Stimulated activated CD4-positive, alpha-beta T cell treated with anti-CD3 and anti-CD28 coated beads, Interleukin-15, amount 100 ng/mL, for 48 hours (primary cell): ENCODE measurements at regions not wholly inside any gene's neighbourhood (a gene's known extent, or its start where the extent isn't known, plus 50 kb on each side); places are given as distances from the start of the nearest gene placed in this dataset.

Experiments
- DNase-seq, 2 donors: peaks; one replicate each; pipeline ENCODE4 v3.0.0-alpha.2; 2020; ENCODE audit warnings: low read depth in 2 of 2

DNA sequence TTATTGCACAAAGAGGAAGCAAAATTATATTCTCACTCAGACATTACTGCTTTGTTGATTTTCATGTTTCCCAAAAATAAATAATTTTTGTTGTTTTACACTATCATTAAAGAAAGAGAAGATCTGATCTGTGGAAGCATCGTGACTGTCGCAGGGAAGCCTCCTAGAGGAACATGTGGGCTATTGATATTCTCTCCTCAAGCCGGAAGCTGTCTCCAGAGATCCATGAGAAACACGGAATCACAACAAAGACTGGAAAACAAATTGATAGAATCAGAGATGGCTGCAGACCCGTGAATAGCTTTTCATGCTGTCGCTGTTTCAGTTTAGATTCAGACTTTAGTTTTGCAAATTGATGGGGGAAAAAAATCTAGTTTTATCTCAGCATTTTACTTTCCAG is 235.2 kb upstream of the TMPO start:
- DNase-seq, result no peak

DNA sequence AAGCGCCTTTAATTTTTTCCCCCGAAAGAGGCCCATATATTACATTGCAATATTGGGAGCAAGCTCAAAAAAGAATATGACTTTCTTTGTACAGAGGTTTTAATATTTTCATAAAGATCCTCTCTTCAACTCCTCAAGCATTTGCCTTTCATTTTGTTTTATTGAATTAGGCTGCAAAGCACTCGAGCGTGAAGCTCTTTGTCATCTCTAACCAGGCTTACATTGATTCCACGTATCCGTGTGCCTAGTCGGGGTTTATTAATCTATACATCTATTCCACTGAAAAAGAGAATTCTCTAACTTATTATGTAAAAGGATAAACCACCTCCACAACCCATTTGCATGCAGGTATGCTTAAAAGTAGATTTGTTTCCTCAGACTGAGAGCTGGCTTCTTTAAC is 234.8 kb upstream of the TMPO start:
- no peak for DNase-seq

DNA sequence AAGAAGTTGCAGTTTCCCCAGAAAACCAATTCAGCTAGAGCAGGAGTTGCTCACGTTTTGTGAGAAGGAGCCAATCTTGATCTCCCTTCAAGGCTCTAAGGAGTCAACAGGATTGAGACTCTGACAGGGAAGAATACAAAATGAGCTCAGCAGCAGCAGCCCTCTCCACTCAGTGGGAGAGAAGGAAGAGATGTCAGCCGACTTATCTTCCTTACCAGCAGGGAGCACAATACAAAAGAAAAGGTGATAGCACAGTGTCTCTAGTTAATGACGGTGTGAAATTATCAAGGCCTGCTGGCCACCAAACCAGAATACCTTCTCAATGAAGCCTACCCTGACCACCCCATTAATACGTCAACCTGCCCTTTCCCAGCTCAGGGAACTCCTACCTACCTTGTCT is 223.6 kb upstream of the TMPO start:
- DNase-seq, result no peak

DNA sequence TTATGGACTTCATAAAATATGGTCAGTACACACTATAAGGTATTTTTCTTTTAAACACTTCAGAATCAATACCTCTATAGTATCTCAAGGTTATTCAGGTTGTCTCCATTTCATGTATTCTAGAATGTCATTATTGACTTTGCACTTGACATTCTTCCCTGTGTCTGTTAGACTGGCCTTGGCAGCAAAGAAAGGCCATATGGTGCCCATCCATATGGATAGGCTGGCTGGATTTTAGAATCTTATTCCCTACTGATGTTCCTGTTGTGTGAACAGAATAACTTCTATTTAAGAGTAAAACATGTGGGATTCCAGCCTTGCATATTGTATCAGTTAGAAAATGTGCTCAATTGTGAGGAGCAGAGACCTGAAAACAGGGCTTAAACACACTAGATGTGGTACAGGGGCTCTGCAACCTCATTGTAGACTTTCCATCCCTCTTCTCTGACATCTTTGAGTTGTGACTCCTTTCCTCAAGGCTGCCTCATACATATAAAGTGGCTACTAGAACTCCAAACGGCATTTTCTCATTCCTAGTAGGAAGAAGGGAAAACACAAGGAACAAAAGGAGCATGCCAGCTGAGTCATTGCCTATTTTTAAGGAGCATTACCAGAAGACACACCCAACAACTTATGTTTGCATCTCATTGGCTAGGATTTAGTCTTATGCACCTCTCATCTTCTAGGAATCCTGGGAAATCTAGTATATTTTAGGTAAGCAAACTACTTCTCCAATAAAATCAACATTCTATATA is 221.2 kb upstream of the TMPO start:
- no peak for DNase-seq

DNA sequence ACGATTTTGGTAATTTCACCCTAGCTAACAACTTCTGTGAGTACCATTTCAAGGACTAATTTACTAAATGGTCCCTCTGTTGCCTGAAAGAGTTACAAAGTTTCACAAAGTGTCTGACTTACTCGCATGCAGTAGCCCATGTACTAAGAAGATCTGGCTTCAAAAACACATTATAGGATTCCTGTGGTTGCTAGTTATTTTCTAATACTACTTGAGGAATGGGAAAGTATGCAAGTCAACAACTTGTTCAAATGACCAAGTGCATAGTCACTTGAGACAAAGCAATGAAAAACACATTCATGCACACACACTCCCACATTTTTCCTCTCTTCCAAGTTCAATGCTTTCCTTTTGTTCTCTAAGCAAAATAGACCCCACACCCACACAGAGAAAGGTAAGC is 219.7 kb upstream of the TMPO start:
- no peak for DNase-seq

DNA sequence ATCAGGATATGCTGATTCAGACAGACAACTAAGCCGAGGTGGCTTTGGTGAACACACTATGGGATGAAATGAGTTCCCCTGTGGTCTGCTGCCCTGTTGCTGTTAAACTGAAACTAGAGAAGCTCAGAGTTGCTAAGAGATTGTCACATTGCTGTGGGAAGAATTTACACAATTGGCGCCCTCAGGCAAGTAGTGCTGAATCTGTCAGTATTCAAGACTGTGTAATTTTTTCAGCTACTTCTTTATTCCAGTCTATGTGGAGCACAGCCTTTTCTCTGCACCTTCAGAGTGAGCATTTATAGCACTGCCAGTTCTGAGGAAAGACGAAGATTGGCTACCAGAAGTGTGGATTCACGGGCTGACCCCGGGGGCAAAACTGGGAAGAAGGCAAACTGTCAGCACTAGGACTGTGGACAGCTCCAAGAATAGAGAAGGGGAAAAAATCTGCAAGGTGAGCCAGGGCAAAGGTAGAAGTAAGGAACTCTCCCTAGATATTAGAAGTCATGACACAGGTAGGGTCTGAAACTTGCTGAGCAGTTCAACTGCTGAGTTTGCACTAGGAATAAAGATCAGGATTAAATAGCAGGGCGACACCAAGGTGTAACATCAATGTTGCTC is 218.8 kb upstream of the TMPO start:
- DNase-seq, result no peak

DNA sequence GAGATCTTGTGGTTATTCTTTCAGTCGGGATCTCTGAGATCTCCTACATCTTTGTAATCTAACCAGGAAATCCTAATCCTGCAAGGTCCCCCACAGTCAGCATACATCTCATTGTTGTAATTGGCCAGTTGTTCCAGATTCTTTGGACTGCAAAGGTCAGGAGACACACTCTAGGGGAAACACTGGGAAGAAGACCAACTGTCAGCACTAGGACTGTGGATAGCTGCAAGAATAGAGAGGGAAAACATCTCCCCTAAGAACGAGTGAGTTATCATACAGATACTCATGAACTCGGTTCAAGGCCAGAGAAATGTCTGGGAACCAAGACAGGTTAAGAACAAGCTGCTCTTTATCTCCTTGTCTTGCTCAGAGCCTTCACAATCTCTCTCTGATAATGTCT is 217.9 kb upstream of the TMPO start:
- DNase-seq, result no peak

DNA sequence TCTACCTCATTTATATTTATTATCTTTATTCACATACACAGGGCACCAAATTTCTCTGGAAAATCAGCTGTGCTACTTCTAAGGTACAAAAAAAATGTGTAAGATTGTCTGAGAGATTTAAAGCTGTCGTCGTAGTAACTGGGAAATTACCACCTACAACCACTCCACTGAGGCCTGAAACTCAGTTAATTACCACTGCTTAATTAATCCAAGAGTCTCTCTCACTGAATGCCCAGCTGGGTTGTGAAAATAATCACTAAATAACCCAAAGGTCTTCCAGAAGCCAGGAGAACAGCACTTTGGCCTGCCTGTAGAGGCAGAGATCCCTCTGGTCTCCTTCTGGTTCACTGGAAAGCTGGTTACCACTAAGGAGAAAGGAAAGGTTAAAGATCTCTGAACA is 207.2 kb upstream of the TMPO start:
- no peak for DNase-seq

DNA sequence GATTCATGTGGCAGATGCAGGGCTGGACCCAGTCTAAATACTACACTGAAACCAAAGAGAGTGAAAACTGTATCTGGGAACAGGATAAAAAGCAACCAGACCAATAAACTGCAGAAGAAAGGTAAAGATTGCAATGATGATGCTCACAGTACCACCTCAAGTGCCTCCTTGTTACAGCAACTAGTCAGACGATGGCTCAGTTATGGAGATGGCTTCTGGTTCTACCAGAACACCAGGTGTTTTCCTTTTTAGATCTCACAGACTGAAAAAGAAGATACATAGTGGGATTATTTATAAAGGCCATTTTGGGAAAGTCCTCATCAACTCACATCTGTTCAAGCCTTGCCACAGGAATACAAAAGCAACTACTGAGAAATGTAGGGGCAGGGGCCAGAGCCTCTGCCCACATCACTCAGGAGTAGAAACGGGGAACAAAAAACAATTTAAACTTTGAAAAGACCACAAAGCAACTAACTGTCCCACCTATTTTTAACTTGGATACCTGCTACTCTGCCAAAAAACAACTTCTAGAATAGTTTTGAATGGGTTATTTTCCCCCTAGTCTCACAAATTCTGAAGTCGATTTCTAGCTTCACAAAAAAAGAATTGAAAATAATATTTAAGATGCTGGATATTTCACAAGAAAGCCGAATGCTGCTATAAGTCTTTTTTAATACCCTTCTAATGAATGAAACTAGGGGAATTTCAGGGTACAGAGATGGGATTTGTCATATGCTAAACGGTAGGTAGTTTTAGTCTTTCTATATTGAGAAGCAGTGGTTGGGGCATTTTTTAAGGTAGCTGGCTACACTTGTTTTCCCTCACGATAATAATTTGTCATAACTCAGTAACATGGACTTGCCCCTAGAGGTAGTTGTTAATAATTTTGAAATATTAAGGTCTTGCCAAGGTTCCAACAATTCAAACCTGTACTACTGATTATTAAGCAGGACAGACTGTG is 197.2 kb upstream of the TMPO start:
- no peak for DNase-seq

DNA sequence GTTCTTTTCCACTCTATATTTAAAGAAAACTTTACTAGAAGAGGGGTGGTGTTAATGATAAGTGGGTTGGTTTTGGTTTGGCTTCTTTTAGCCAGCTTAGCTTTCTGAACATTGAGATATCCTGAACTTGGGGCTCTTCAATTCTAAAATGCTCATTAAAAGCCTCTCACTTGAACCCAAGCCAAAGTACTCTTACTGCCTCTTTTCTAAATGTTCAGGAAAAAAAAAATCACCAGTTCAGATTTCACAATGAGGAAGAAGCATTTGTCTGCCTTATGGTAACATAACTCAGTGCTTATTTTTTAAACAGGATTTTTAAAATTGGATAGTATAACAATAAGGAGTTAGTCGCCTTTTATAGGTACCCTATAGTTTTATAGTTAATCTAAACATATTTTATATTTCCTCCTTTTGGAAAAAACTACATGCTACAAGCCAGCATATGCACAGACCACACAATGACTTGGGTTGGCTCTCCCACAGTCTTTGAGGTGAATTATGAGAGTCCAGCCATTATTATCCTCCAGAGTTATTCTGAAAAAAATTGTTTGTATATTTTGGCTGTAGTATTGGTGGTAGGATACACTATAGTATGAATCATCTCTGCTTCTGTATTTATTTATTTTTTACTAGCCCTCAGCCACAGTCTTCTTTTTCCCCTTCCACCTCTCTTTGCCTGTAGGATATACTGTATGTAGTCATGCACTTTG is 195.5 kb upstream of the TMPO start:
- no peak for DNase-seq

DNA sequence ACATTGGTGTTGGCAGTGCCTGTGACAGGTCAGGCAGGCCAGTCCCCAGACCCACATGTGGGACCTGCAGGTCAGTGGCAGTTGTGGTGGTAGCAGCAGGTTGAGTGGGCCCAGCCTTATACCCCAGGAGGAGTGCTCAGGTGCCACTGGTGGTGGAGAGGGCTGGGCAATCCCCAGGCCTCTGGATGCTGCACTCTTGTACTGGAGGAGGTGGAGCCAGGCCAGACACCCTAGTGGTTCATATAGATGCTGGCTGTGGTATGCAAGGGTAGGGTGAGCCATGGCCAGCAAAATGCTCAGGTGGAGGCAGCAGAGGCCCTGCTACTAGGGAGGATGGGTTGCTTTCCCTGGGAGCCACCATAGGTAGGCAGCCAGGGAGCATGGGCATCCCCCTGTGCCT is 190.4 kb upstream of the TMPO start:
- DNase-seq, result no peak

DNA sequence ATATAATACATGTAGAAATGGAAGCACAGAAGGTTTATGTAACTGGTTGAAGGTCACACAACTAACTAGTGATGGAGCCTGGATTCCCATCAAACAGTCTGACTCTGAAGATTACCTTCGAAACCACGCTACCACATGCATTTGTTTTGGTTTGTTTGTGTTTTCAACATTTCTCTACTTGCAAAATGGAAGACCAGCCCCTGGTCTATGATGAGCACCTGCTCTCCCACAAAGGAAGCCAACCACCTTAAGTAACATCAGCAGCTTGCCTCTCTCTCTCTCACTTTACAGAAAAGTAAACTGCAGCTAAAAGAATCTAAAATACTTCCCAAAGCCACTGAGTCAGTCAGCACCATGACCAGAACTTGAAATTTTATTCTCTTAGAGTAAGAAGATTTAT is 186.9 kb upstream of the TMPO start:
- DNase-seq, result no peak

DNA sequence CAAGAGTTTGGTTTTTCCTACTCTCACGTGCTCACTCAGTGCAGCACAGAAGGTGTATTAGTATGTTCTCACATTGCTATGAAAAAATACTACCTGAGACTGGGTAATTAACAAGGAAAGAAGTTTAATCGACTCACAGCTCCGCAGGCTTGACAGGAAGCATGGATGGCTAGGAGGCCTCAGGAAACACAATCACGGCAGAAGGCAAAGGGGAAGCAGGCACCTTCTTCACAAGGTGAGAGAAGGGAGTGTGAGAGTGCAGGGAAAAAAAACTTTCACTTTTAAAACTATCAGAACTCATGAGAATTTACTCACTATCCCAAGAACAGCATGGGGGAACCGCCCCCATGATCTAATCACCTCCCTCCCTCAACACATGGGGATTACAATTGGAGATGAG is 185.8 kb upstream of the TMPO start:
- no peak for DNase-seq

DNA sequence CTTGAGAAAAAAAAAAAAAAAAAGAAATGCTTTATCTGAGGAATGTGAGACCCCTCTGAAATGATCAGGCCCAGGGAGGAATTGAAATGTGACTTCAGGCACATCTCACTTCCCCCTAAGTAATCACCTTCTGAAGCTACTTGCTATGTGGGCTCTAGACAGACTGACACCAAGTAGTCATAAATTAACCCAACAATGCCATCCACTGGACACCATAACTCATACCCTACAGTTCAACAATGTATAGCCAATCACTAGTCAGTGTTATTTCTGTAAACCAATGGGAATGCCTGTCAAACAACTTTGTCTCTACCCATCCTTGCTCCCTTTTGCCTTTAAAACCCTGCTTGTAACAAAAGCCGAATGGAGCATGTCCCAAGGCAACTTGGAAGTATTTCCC is 182.7 kb upstream of the TMPO start:
- DNase-seq, result no peak

DNA sequence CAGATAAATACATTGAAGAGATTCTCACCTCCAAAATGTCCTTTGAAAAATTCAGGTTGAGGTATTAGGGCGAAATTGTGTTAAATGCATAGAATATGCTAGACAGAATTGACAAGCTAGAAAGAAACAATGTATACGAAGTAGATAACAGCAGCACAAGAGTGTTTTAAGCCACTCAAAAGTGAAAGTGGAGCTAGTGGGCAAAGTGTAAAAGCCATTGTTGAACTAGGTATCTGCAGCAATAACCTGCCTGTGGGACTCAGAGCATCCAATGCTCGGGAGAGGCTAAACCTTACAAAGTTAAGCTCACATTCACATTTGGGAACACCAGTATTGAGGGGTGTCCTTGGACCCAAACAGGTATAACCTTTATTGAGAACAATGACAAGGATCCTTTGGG is 180.6 kb upstream of the TMPO start:
- no peak for DNase-seq

DNA sequence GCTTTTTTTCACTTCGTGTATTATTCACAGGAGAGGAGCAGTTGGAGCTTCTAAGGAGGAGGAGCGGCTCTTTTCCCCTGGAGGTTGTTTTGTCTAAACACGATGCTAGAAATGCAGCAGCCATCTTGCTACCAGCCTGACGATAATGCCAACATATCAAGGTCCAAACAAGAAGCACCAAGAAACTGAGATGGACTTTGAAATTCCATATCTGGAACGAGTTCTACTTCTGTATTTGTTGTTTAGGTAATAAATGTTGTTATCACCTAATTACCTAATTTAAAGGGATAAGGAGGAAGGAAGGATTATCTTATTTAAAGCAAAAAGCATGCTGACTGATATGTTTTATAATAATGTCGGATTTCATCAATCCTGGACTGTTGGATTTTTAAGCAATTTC is 174.4 kb upstream of the TMPO start:
- DNase-seq, result no peak

DNA sequence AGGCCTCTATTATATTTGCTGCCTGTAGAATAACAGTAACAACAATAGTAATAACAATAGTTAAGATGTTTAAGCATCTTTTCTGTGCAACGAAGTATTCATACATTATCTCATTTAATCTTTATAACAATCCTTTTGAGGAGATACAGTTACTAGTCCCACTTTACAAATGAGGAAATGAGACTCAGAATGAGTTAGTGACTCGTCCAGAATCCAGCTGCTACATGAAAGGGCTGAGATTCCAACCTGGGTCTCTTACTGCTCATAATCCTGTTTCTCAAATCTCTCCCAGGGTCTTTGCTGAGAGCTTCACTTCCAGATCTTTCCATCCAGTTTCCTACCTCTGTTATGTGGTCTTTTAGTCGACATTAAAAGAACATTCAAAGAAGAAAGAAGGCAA is 173.7 kb upstream of the TMPO start:
- no peak for DNase-seq

DNA sequence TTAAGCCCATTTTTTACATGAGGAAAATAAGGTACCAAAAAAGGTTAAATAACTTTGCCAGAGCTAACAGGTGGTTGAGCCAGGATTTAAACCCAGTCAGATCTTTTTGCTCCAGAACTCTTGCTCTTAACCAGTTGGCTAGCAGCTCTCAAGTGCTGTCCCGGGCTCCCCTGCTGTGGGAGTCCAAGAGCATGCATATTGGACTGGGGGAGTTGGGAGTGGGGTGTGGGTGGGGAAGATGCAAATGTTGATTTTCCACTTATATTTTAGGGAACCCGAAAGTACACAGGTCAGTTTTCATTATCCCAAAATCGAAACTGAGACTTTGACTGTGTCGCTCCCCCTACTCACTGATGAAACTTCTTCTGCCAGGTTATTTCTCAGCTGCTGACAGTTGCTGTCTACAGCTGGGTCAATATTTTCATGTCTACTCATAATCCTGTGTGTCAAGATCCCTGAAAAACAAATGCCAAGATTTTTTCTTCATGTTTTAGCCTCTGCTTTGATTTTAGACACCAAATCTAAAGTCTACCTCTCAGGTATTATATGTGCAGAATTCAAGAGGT is 172.3 kb upstream of the TMPO start:
- DNase-seq, result no peak

DNA sequence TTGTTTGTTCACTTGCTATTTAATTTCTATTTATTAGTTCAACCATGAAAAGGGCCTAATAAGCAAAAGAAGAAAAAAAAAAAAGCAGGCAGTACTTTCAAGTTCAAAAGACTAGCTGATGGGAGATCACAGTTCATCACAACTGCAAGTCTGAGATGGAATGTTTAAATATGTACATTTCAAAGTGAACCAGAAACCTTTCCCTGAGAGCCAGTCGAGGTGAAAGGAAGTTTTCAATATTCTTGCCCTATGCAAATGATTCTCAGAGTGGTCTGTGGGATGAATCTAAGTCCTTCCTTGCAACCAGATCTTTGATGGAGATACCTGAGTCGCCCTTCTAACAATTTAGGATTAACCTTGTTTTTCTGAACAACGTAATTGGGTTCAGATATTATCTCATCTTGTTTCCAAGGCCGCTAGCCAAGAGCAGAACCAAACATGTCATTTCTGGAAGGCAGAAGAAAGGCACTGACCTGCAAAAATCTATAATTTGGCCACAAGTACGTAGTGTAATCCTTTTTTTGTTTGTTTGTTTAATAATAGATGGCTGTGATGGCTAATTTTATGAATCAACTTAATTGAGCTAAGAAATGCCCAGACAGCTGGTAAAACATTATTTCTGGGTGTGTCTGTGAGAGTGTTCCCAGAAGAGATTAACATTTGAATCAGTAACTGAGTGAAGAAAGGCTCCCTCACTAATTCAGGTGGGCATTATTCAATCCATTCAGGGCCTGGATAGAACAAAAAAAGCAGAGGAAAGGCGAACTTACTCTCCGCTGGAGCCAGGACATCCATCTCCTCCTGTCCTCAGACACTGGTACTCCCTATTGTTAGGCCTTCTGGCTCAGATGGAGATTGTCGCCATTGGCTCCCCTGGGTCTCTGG is 171.1 kb upstream of the TMPO start:
- no peak for DNase-seq

DNA sequence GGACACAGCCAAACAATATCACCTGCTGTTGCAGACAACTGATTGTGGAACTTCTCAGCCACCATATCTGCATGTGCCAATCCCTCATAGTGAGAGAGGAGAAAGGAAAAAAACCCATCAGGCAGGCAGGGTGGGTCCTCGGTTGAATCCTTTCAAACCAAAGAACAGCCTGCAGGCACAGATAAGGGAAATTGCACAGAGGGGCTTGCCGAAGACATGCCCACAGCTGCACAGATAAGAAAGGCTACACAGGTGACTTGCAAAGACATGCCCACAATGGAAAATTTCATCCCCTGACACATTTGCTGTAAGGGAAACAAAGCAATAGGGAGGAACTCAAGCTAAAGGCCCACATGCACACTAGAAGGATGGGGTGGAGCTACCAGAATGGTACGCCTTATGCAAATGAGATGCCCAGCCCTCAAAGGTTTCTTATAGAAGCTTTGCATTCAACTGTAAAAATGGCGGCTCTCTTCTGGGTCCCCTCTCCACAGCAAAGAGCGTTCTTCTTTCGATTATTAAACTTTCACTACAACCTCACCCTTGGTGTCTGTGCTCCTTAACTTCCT is 170.0 kb upstream of the TMPO start:
- no peak for DNase-seq
